GM21825 (cell line): ENCODE measurements at regions not wholly inside any gene's neighbourhood (a gene's known extent, or its start where the extent isn't known, plus 50 kb on each side); places are given as distances from the start of the nearest gene placed in this dataset.

Source experiments
- ATAC-seq: cut with Tn5 transposase; IDR thresholded peaks from one replicate; pipeline ENCODE4 v1.9.1; 2021; ENCODE audit warnings: mild to moderate bottlenecking, moderate library complexity; ENCODE audit not compliant: unreplicated experiment

DNA sequence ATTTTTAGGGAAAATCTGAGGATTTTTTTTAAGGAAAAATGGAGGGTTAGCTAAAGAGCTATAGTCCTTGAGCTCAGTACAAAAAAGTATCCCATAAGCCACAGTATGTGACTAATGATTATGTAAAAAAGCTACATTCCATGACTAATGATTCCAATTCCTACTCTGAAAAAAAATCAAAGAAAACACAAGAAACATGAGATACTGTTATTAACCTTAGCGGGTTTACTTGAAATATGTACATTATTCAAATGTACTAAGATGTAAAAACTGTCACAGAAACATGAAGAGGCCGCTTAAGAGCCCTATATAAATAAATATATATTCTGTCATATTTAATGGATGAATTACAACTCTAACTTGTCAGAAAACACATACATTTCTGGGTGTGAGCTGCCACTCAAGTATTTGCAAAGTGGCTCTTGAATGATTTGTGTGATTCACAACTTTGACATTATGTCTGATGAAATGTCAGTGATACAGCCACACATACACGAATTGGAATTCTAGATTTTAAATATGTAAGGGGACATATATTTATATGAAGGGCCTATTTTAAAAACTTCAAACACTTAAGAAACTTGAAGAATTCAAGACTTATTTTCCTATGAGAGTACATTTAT, 518.7 kb upstream of the SUCLG2 start:
- ATAC-seq = no peak

DNA sequence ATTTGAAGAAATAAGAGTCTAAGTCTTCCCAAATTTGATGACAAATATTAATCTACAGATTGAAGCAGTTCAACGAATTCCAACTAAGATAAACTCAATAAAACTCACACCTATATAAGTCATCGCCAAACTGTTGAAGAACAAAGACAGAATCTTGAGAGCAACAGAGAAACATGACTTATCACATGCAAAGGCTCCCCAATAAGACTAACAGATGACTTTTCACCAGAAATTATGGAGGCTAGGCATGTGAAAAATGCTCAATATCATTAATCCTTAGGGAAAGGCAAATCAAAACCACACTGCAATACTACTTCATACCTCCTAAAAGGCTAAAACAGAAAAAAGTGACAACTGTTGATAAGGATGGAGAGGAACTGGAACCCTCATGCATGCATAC, 517.6 kb upstream of the SUCLG2 start:
- no peak for ATAC-seq

DNA sequence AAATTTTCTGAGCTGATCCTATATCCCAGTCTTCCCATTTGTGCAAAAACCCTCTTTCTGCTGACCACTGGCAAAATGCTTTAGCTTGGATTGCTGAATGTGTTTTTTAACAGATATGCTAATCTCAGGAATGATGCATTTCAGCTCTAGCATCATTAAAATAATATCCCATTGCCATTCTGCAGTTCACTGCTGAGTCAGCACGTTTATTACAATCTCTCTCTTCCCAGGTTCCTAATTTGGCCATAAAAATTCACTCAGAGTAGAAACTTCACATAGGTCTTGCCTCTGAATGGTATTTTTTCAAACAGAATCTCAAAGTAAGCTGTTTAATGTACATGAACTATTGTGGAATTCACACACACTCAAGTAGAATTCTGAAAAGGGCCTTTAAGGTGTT, 509.6 kb upstream of the SUCLG2 start:
- no peak for ATAC-seq

DNA sequence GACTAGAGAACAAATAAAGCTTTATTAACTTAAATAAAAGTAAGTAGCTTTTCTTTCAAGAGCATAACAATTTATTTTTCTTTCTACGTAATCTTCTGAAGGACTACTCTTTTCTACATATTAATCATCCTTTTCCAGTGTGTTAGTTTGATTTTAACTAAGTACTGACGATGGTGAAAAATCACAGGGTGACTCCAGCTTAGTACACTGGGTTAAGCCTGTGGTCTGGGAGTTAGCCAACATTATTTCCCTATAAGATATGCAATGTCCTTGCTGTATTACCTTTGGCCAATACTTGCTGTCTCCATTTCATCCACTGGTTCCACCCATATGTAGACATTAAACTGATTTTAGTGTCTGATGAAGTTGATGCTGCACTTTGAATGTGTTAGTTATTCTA, 508.6 kb upstream of the SUCLG2 start:
- ATAC-seq = no peak

DNA sequence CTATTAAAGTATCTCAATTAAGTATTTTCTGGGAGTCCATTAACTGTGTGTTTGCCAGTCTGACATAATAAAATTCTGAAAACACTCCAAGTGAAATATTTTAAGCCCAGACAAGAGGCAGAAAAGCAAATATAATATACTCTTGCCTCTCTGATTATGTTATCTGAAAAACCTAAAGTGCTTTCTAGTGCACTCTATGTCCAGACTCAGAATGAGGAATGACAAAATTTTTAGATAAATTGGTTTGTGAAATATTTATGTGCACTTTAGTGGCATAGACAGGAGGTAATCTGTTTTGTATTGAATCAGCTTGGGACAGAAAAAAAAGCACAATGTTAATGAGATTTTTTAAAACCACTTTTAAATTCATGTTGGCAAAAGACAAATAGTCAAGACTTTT, 508.2 kb upstream of the SUCLG2 start:
- ATAC-seq = no peak

DNA sequence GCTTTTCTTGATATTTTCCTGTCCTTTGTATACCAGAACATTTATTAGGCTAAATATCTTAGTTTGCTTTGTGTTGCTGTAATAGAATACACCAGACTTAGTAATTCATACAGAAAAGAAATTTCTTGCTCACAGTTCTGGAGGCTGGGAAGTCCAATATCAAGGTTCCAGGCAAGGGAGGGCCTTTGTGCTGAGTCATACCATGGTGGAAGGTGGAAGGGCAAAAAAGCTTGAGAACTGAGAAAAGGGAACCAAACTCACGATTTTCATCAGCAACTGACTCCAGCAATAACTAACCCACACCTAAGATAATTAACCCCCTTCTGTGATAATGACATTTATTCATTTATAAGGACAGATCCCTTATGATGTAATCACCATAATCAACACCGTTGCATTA, 496.9 kb upstream of the SUCLG2 start:
- ATAC-seq = no peak

DNA sequence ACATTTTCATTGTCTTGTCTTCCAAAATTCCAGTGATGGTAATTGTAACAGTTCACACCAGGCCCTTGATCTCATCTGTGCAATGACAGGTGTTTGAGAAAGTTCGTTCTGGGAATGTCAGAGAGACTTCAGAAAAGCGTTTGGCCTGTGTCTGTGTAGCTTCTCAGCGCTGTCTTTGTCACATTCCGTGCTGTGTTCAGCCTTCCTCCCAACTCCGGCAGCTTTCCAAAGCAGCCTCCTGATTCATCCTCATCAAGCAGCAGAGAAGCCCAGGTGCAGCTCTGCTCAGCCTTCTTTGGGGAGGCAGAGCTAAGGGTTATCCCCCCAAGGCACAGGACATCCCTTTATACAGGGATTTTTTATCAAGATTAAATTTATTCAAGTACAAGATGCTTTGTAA, 494.0 kb upstream of the SUCLG2 start:
- no peak for ATAC-seq

DNA sequence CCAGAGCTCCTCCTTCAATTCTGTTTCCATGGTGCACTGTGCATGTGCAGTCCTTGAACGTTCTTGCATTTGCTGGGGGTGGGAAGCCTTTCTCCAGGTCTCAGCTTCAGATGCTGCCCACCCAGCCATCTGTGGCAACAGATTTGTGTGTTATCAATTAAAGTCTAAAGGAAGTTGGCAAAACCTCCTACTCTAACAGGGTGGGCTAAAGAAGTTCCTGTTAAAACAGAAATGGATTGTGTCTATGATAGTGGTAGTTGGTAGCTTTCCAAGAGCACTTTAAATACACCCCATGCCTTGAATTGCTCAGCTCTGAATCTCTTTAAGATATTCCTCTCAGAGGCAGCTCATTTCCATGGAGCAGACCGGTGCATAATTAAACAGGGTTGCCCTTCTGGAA, 488.0 kb upstream of the SUCLG2 start:
- no peak for ATAC-seq

DNA sequence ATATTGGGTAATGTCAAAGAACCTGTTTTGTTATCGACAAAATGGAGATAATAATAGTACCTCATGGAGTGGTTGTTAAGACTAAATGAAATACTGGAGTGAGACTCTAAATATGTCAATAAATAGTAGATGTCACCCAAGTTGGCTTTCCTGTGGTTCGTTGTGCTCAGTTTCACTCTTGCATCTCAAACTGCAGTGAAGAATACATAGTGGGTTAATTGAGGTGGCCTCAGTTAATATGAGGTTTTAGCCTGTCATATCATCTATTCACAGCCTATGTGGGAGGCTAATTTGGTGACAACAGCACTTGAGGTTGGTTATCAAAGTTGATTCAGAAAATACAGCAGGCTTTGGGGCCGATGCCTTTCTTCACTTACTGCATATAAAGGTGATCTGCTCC, 485.5 kb upstream of the SUCLG2 start:
- no peak for ATAC-seq

DNA sequence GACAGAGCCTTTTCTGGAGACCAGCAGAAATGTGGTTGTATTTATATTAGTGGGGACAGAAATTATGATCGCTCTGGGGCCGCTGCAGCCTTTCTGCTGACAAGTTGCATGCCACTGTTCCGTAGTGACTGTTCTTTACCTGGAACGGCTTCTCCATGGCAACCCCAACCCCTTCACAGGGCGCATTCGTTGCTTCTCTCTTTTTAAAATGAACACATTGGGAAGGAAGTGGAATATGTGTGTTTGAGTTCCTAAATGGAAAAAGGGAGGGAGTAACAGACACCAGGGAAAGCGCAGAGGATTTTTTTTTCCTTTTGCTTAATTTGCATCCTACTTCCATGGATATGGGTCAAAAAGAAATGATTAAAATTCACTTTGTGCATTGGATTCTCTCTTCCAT, 482.0 kb upstream of the SUCLG2 start:
- ATAC-seq = no peak

DNA sequence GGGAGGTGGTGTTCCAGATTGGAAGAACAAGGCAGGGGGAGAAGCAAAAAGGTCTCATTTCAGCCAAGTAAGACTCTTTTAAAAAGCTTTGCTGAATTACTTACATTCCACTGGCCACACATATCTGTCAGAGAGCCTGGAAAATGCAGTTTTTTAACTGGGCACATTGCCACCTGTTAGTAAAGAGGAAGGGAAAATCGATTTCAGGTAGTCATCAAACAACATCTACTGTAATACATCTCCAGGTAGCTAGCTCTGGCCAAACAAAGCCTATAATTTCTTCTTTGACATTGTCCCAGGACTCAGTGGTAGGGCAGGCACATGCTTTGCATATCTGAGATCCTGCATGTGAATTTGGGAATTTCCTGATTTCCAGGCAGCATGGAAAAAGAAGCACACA, 480.7 kb upstream of the SUCLG2 start:
- ATAC-seq = no peak

DNA sequence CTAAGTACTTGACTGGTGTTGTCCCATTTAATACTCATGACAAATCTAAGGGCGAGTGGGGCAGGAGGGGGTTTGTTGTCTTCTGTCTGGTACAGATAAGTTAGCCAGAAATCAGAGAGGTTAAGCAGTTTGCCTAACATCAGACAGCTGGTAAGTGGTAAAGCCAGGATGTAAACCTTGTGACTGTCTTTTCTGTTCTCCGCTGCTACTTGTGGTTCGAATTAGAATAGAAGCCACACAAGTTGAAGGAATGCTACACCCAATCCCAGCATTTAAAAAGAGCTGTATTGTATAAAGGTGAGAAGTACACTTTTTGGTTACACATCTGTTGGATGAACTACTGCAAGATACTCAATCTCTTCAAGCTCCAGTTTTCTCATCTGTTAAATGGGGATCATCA, 474.7 kb upstream of the SUCLG2 start:
- no peak for ATAC-seq

DNA sequence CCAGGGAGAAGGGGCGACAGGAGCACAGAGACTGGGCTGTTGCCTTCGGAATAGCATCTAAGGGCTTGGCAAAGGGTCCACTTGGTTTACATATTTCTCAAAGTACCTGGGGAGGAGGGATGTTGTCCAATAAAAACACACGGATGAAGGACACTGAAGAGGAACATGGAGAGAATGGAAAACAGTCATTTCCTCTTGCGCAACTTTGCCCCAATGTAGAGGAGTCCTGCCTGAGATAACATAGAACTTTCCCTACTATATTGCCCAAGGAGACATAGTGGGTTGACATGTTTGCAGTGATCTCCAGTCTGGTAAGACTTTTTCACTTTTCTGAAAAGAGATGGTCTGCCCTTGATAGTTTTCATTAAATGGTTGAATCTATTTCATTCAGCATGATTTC, 468.8 kb upstream of the SUCLG2 start:
- ATAC-seq = no peak

DNA sequence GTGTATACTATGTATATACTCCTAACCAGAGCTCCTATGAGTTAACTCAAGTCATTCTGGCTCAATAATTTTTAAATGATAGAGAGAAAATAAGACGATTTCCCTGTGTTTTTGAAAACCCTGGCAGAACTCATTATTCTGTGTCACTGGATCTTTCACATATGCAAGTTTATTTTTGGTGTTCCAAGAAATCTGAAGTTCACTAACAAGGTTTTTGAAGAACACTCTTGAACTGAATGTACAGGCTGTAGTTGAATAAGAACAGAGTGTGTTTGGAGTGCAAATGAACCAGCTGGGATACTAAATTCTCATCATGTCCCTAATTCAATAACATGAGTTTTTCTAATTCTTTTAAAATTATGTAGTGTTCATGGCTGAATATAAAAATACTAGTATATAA, 466.9 kb upstream of the SUCLG2 start:
- no peak for ATAC-seq

DNA sequence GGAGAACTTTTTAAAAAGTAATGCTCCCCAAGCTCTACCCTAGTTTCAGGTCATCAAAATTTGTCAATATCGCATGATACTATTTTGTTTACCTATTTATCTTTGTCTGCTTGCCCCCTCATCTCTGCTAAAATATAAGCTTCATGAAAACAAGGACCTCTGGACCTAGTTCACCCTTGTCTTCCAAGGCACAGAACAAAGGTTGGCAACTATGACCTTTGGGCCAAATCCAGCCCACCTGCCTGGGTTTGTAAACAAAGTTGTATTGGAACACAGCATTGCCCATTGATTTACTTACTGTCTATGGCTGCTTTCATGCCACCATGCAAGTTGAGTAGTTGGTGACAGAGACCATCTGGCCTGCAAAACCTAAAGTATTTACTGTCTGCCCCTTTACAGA, 462.2 kb upstream of the SUCLG2 start:
- ATAC-seq = no peak

DNA sequence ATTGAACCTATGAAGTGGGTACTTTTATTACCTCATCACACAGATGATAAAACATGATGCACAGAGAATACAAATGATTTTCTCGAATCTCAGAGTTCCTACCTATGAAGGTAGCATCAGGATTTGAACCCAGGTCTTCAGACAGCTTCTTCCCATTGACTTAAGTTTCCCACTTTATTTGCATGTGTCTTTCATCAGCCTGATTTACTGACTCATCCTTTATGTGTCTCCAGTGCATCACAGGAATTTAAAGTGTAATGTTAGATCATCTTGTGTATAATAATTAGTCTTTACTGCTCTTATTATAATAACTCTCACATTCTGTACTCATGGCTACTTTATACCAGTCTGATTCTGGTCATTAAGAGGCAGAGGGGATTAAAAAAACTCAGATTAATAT, 449.4 kb upstream of the SUCLG2 start:
- no peak for ATAC-seq

DNA sequence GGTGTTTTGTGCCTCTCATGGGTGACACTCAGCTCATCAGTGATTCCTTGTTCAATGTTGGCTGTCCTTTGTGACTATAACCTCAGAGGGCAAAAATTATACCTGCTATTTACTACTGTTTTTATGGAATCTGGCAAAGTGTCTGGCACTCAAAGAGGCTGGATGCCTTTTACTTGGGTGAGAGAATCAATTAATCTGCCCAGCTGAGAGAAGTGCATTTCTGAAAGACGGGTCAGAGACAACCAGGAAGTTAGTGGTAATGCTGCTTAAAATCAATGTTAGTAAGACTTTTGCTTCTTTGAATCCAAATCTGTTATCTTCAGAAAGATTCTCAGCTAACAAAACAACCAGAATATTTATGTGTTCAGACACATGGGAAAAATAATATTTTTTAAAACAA, 436.2 kb upstream of the SUCLG2 start:
- ATAC-seq = no peak

DNA sequence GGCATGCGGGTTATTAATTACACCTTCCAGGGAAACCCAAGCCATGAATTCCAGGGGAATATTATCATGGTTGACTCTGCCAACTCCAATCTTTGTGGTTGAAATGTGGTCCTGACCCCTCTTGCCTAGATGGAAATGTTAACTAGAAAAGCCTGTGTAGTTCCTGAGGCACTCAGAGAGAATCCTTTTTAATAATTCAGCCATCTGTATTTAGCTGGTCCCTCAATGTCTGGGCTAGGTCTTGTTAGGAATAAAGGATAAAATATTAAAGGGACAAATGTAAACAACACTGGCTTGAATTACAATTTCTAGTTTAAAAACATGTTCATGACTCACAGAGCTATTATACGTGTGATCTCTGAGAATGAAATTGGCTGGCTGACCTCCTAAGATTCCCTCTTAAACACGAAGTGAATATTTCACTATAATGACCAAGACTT, 435.2 kb upstream of the SUCLG2 start:
- ATAC-seq = no peak

DNA sequence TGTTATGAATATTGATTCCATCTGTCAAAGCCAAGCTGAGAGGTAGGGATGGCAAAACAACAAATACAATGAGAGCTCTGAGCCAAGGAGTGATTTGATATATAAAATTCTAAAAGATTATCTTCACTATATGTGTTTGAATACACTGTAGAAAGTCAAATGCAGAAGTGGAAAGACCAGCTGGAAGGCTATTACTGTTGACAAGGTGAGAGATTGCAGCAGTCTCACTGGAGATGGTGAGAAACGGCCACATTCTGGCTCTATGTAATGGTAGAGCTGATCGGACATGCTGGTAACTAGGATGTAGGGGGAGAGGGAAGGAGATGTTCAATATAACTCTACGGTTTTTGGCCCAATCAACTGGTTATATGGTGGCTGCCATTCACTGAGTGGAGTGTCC, 434.2 kb upstream of the SUCLG2 start:
- ATAC-seq = no peak

DNA sequence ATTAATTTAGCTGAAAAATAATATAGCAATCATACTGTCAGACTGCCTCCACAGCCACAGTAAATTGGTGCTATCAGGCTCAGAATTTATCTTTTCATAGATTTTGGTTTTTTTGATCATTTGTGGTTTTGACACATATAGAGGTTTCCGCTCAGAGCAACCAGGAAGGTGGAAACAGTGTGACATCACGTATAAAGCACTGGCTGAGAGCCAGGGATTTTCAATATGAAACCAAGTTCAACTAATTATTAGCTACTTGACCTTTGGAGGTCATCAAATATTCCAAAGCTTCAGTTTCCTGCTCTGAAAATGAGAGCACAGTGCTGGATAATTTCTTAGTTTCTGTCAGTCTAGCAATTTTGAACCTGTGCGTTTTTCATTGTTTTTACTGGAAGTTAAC, 433.8 kb upstream of the SUCLG2 start:
- no peak for ATAC-seq

DNA sequence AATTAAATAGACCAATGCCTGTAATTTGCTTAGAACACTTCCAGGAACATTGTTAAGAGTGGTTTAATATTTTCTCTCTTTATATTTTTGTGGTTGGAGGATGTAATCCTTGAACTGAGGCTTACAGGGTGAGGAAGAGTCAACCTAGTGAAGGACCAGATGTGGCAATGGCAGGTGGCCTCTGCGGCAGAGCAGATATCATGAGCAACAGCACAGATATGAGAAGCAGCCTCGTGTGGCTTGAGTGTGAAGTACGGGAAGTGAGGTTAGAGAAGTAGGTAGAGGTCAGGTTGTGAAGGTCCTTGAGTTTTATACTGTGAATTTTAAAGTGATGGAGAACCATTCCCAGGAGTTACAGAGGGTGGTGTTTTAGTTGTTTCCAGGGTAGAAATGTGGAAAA, 417.6 kb upstream of the SUCLG2 start:
- ATAC-seq = no peak

DNA sequence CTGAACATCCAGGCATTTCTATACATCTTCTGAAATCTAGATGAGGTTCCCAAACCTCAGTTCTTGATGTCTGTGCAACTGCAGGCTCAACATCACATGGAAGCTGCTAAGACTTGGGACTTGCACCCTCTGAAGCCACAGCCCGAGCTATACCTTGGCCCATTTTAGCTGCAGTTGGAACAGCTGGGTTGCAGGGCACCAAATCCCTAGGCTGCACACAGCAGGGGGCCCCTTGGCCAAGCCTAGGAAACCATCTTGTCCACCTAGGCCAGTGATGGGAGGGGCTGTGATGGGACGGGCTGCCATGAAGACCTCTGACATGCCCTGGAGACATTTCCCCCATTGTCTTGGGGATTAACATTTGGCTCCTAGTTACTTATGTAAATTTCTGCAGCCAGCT, 415.8 kb upstream of the SUCLG2 start:
- ATAC-seq = no peak

DNA sequence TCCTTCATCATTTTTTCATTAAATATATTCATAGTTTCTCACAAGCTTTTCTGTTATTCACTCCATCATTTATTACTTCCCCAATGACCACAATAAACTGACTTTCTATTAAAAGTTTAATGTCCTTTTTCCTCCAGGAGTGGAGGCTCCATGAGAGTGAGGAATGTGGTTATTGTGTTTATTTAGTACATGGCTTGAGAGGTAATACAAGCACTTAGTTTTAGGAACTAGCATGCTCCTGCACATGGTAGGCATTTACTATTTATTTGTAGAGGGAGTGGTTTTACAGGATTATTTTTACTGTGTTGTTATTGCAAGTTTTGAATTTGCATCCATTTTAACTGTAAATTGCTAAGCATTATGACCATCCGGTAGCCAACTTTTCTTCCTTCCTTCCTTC, 412.9 kb upstream of the SUCLG2 start:
- ATAC-seq = no peak

DNA sequence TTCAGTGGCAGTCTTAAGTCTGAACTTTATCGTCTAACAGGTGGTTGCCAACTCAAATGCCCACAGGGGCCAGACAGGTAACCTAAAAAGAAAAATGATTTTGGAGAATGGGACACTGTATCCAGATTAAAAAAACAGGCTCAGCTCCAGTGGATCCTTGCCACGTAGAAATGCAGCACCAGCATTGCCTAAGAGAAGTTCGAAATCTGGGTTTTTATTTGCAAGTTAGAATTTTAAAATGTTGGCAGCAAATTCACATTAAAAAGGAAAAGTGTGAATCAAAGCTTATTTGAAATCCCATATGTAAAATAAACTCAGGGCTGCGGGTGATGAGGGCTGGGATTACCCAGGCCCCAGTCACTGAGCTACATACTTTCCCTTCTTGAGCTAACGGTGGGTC, 408.5 kb upstream of the SUCLG2 start:
- ATAC-seq = no peak
